ENCODE measurements at regions not wholly inside any gene's neighbourhood (a gene's known extent, or its start where the extent isn't known, plus 50 kb on each side); places are given as distances from the start of the nearest gene placed in this dataset.

GRCh38 chr4:126772662-126773061 is 860.1 kb upstream of the INTU start:
- no peak for FAIRE-seq
- DNase-seq (ENCODE audit: insufficient read length, low spot score): no peak

GRCh38 chr4:126775485-126776106 is 857.2 kb upstream of the INTU start:
- no peak for FAIRE-seq

GRCh38 chr4:126776361-126776760 is 856.4 kb upstream of the INTU start:
- DNase-seq (ENCODE audit: insufficient read length, low spot score) (no peak), FAIRE-seq (no peak)

More at GRCh38 chr4:126775485-126776106, 857.2 kb upstream of the INTU start:
- no peak for DNase-seq (ENCODE audit: insufficient read length, low spot score)

DNA sequence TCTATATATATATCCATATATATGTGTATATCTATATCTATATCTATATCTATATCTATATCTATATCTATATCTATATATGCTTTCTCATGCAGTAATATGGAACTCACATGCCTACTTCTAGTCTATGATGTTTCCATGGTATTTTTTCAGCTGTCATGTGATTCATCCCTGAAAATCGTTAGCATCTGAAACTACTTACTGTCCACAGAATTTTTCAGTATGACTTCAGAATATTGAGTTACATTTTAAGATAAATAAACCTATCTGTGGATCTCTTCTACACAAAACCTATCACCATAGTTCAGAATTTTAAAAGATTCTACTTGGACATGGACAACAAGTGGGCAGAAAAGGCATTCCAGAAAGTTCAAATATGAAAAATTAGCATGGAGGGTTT is 855.1 kb upstream of the INTU start:
- FAIRE-seq: no peak
- no peak for DNase-seq (ENCODE audit: insufficient read length, low spot score)

DNA sequence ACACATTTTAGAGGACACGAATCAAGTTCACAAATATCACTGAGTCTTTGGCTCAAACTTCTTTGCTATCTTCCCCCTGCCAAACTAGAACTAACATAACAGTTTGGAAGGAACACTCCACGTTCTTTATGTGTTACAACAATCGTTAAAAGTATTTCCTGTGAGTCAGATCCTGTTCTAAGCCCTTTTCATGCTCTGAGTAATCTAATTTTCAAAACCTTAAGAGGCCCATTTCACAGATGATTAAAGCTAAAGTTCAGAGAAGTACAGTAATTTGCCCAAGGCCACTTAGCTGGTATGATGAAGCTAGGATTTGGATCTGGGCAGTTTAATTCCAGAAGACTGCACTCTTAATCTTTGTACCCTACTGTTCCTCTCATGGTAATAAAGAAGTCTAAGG is 854.4 kb upstream of the INTU start:
- FAIRE-seq: no peak
- DNase-seq (ENCODE audit: insufficient read length, low spot score): no peak

DNA sequence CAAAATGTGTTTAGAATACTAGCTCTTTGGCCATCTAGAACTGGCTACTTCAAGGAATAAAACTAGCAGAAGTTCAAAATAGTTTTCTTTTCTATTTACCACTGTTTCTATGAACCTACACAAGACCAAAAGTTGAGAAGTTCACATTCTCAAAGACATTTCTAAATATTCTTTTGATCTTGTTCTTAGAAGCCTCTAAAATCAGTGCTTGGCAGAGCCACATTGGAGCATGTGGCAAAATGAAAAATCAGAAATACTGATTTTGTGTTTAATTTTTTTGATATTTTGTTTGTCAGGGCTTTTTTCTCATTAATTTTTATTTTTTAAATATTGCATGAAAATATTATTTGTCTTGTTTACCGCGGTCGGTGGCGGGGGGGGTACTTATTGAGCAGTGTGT is 853.8 kb upstream of the INTU start:
- FAIRE-seq (no peak), DNase-seq (ENCODE audit: insufficient read length, low spot score) (no peak)

GRCh38 chr4:126779436-126780166 is 853.2 kb upstream of the INTU start:
- DNase-seq (ENCODE audit: insufficient read length, low spot score) (no peak), FAIRE-seq (no peak)

GRCh38 chr4:126783191-126783590 is 849.6 kb upstream of the INTU start:
- FAIRE-seq: no peak

GRCh38 chr4:126784966-126785580 is 847.7 kb upstream of the INTU start:
- DNase-seq (ENCODE audit: insufficient read length, low spot score) (no peak), FAIRE-seq (no peak)

More at GRCh38 chr4:126783191-126783590, 849.6 kb upstream of the INTU start:
- DNase-seq (ENCODE audit: insufficient read length, low spot score): no peak

- DNase-seq (ENCODE audit: insufficient read length, low spot score) (no peak), FAIRE-seq (no peak)
Observed at GRCh38 chr4:126790633-126791032, 842.1 kb upstream of the INTU start.

DNA sequence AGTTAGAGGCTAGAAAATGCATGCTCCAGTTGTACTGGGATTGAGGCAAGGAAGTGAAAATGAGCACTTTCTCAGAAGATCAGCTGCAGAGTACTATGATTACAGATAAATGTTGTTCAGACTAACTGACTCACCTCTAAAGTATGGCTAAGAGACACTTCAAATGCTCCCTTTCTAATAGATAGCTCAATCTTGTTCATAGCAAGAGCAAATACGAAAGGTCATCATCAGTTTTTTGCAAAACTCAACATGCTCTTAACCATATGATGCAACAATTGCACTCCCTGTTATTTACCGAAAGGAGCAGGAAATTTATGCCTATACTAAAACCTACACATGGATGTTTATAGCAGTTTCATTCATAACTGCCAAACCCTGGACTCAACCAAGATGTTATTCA is 838.4 kb upstream of the INTU start:
- no peak for DNase-seq (ENCODE audit: insufficient read length, low spot score)
- FAIRE-seq: no peak

GRCh38 chr4:126798214-126798613 is 834.5 kb upstream of the INTU start:
- FAIRE-seq (no peak), DNase-seq (ENCODE audit: insufficient read length, low spot score) (no peak)

- FAIRE-seq: no peak
- no peak for DNase-seq (ENCODE audit: insufficient read length, low spot score)
Observed at GRCh38 chr4:126799416-126799815, 833.3 kb upstream of the INTU start.

DNA sequence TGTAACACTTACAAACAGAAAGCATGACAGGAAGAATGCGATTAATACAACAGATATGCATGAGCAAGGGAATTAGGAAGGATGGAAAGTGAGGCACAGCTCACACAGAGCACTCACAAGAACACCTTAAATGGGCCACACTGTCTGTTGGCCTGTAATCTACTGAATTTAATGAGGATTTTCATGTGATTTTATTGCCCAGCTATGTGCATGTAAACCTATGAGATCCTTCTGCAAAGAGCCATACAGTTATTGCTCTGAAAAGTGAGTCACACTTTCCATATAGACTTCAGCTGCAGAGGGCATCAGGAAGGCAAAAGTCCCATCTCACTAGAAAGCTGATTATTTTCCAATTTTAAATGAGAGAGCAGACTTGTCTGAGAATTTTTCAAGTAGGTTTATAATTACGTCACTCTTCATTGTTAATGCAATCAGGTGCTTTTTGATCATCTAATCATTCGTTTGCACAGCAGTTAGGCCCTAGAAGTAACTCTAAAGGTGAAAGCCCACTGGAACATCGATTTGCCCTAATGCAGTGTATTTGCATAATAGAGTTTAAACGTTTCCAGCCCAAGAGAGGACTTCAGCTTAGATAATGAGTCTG is 832.7 kb upstream of the INTU start:
- DNase-seq (ENCODE audit: insufficient read length, low spot score): no peak
- no peak for FAIRE-seq

DNA sequence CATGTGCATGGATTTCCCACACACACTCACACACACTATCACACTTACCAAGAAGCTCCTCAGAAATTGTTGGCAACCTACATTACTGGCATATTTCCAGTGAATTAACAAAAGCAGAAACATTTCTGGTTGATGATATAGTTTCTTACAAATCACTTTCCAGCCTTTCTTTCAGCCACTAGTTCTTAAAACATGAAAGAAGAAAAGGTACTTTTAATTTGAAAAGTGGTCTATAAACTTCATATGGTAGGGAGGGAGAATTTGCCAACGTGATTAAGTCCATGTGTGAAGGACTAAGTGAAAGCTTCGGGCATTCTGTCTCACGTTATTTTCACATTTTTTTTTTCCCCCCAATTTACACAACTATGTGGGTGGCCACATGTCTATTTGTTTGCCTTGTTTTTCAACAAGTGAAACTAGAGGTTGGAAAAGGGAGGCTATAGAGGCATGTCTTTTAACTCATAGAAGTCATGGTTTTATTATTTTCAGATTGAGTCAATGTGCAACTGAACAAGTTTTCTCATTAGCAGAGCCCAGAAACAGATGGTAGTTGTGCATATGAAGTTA is 832.1 kb upstream of the INTU start:
- no peak for FAIRE-seq
- DNase-seq (ENCODE audit: insufficient read length, low spot score): no peak

DNA sequence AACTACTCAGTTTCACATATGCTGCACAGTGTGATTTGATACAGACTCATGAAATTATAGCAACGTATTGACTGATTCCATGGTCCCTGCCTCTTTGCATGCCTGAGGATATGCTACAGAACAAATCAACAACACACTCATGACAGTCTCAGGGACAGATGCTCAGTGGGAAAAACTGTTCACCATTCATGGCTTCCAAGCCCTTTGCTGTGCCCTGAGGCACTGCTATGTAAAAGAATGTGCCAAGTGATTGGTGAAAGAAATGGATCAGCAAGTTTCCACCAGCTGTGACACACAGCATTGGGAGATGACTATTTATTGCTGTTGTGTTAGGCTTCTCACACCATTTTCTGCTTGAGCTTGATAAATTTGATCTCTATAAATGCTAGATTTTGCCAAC is 825.6 kb upstream of the INTU start:
- DNase-seq (ENCODE audit: insufficient read length, low spot score): no peak

DNA sequence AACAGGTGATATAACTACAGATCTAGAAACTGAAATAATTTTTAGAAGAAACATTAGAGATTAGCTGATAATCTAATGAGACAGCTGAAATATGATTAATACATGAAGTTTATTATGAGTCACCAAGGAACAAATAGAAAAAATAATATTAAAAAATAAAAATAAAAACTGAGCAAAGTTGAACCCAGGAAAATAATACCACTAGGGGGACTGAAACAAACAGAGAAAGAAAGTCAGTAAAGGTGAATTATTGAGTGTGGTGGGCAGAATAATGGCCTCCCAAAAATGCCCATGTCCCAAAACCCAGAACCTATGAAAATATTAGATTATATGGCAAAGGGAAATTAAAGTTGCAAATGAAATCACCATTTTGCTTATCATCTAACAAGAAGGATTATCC is 820.7 kb upstream of the INTU start:
- DNase-seq (ENCODE audit: insufficient read length, low spot score): no peak
- FAIRE-seq: no peak

More for the DNA sequence above, 825.6 kb upstream of the INTU start:
- FAIRE-seq: no peak

DNA sequence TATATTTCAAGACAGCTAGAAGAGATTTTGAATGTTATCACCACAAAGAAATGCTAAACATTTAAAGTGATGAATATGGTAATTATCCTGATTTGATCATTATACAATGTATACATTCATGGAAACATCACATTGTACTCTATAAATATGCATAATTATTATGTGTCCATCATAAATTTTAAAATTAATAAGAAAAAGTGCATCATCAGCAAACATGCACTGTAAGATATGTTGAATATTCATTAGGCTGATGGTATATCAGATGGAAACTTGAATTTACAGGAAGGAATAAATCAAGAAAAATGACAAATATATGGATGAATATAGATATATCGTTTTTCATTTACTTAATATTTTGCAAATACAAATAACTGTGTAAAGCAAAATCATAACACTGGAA is 812.1 kb upstream of the INTU start:
- FAIRE-seq (no peak), DNase-seq (ENCODE audit: insufficient read length, low spot score) (no peak)

GRCh38 chr4:126821152-126821551 is 811.6 kb upstream of the INTU start:
- FAIRE-seq (no peak), DNase-seq (ENCODE audit: insufficient read length, low spot score) (no peak)

- FAIRE-seq (no peak), DNase-seq (ENCODE audit: insufficient read length, low spot score) (no peak)
Observed at GRCh38 chr4:126825083-126825482, 807.7 kb upstream of the INTU start.

GRCh38 chr4:126827669-126828068 is 805.1 kb upstream of the INTU start:
- no peak for DNase-seq (ENCODE audit: insufficient read length, low spot score)

More at GRCh38 chr4:126827669-126828068, 805.1 kb upstream of the INTU start:
- no peak for FAIRE-seq

All from HTR-8/SVneo (cell line).